ENCODE measurements at regions not wholly inside any gene's neighbourhood (a gene's known extent, or its start where the extent isn't known, plus 50 kb on each side); places are given as distances from the start of the nearest gene placed in this dataset.

- no peak for DNase-seq
These were observed 884.6 kb downstream of the TTLL7 start for GRCh38 chr1:83114136-83114834.

- DNase-seq: no peak
These were observed 885.3 kb downstream of the TTLL7 start for GRCh38 chr1:83113652-83114051.

- no peak for DNase-seq
These were observed 886.6 kb downstream of the TTLL7 start for GRCh38 chr1:83112248-83112885.

- DNase-seq: no peak
These were observed 888.8 kb downstream of the TTLL7 start for GRCh38 chr1:83110156-83110555.

- DNase-seq: no peak
These were observed 889.2 kb downstream of the TTLL7 start for GRCh38 chr1:83109692-83110091.

- DNase-seq: no peak
These were observed 894.4 kb downstream of the TTLL7 start for GRCh38 chr1:83104558-83104957.

GRCh38 chr1:83103341-83103740 lies 895.6 kb downstream of the TTLL7 start:
- no peak for DNase-seq

- no peak for DNase-seq
These were observed 896.3 kb downstream of the TTLL7 start for GRCh38 chr1:83102630-83103071.

GRCh38 chr1:83101406-83101805 lies 897.5 kb downstream of the TTLL7 start:
- no peak for DNase-seq

- DNase-seq: no peak
These were observed 898.8 kb downstream of the TTLL7 start for GRCh38 chr1:83100133-83100532.

GRCh38 chr1:83098791-83099190 lies 900.1 kb downstream of the TTLL7 start:
- DNase-seq: no peak

GRCh38 chr1:83098131-83098530 lies 900.8 kb downstream of the TTLL7 start:
- DNase-seq: no peak

- DNase-seq: no peak
These were observed 901.2 kb downstream of the TTLL7 start for GRCh38 chr1:83097715-83098114.

GRCh38 chr1:83095570-83095969 lies 903.4 kb downstream of the TTLL7 start:
- DNase-seq: no peak

GRCh38 chr1:83090195-83090594 lies 908.7 kb downstream of the TTLL7 start:
- no peak for DNase-seq

GRCh38 chr1:83087851-83088250 lies 911.1 kb downstream of the TTLL7 start:
- no peak for DNase-seq

- no peak for DNase-seq
These were observed 911.9 kb downstream of the TTLL7 start for GRCh38 chr1:83086986-83087512.

- no peak for DNase-seq
These were observed 912.6 kb downstream of the TTLL7 start for GRCh38 chr1:83086346-83086745.

- DNase-seq: no peak
These were observed 915.2 kb downstream of the TTLL7 start for GRCh38 chr1:83083589-83084224.

GRCh38 chr1:83077411-83077810 lies 921.5 kb downstream of the TTLL7 start:
- DNase-seq: no peak

GRCh38 chr1:83075107-83075506 lies 923.8 kb downstream of the TTLL7 start:
- DNase-seq: no peak

- DNase-seq: no peak
These were observed 931.0 kb downstream of the TTLL7 start for GRCh38 chr1:83067954-83068353.

GRCh38 chr1:83065952-83066727 lies 932.8 kb downstream of the TTLL7 start:
- DNase-seq: no peak
